ENCODE measurements at regions not wholly inside any gene's neighbourhood (a gene's known extent, or its start where the extent isn't known, plus 50 kb on each side); places are given as distances from the start of the nearest gene placed in this dataset.

- Histone ChIP-seq H3K27me3 (replicated peaks; ENCODE audit: control insufficient read depth, insufficient read depth, low read length) (no peaks in the 10 kb centered on the region), H3K4me3 (replicated peaks; ENCODE audit: low read depth, low read length) (no peak overlapping the region), H3K36me3 (ENCODE audit: control insufficient read depth, insufficient read depth, low read length) (no peaks in the 10 kb centered on the region)
- no peak for DNase-seq (ENCODE audit: extremely low read depth, insufficient read length)
- no peak for TF ChIP-seq CTCF (IDR thresholded peaks at IDR 0.05; ENCODE audit: insufficient read depth, low read length, poor library complexity, severe bottlenecking)
Measured at GRCh38 chr18:70420146-70420898, 131.5 kb downstream of the SOCS6 start.

GRCh38 chr18:70419526-70419925 is 130.7 kb downstream of the SOCS6 start:
- no peaks in the 10 kb centered on the region for H3K36me3 ChIP-seq (ENCODE audit: control insufficient read depth, insufficient read depth, low read length)
- no peak for TF ChIP-seq CTCF (IDR thresholded peaks at IDR 0.05; ENCODE audit: insufficient read depth, low read length, poor library complexity, severe bottlenecking)
- H3K4me3 ChIP-seq (replicated peaks; ENCODE audit: low read depth, low read length): no peak overlapping the region
- H3K27me3 ChIP-seq (replicated peaks; ENCODE audit: control insufficient read depth, insufficient read depth, low read length): no peaks in the 10 kb centered on the region
- no peak for DNase-seq (ENCODE audit: extremely low read depth, insufficient read length)

GRCh38 chr18:70418546-70419311 is 129.9 kb downstream of the SOCS6 start:
- no peak for TF ChIP-seq CTCF (IDR thresholded peaks at IDR 0.05; ENCODE audit: insufficient read depth, low read length, poor library complexity, severe bottlenecking)
- Histone ChIP-seq H3K36me3 (ENCODE audit: control insufficient read depth, insufficient read depth, low read length) (no peaks in the 10 kb centered on the region), H3K27me3 (replicated peaks; ENCODE audit: control insufficient read depth, insufficient read depth, low read length) (no peaks in the 10 kb centered on the region), H3K4me3 (replicated peaks; ENCODE audit: low read depth, low read length) (no peak overlapping the region)
- DNase-seq (ENCODE audit: extremely low read depth, insufficient read length): no peak

GRCh38 chr18:70417847-70418246 is 129.0 kb downstream of the SOCS6 start:
- no peak for DNase-seq (ENCODE audit: extremely low read depth, insufficient read length)
- H3K4me3 ChIP-seq (replicated peaks; ENCODE audit: low read depth, low read length): no peak overlapping the region
- no peak for TF ChIP-seq CTCF (IDR thresholded peaks at IDR 0.05; ENCODE audit: insufficient read depth, low read length, poor library complexity, severe bottlenecking)
- no peaks in the 10 kb centered on the region for H3K36me3 ChIP-seq (ENCODE audit: control insufficient read depth, insufficient read depth, low read length)
- H3K27me3 ChIP-seq (replicated peaks; ENCODE audit: control insufficient read depth, insufficient read depth, low read length): no peaks in the 10 kb centered on the region

- H3K4me3 ChIP-seq (replicated peaks; ENCODE audit: low read depth, low read length): no peak overlapping the region
- TF ChIP-seq CTCF (IDR thresholded peaks at IDR 0.05; ENCODE audit: insufficient read depth, low read length, poor library complexity, severe bottlenecking): no peak
- H3K27me3 ChIP-seq (replicated peaks; ENCODE audit: control insufficient read depth, insufficient read depth, low read length): no peaks in the 10 kb centered on the region
- no peaks in the 10 kb centered on the region for H3K36me3 ChIP-seq (ENCODE audit: control insufficient read depth, insufficient read depth, low read length)
- DNase-seq (ENCODE audit: extremely low read depth, insufficient read length): no peak
Measured at GRCh38 chr18:70416496-70416895, 127.7 kb downstream of the SOCS6 start.
